B cell (primary cell): ENCODE measurements at regions not wholly inside any gene's neighbourhood (a gene's known extent, or its start where the extent isn't known, plus 50 kb on each side); places are given as distances from the start of the nearest gene placed in this dataset.

Experiments
- ATAC-seq: fragments of 200-7000 bp; cut with Tn5 transposase; one replicate; pipeline ENCODE4 v1.10.0; 2021; ENCODE audit warnings: low read depth, mild to moderate bottlenecking, moderate number of reproducible peaks, moderate library complexity
- CTCF ChIA-PET: fragments of 350-600 bp; sonication (Branson Sonifier 250); formaldehyde crosslinking; loops from one replicate; lab custom pipeline; 2021; ENCODE audit warnings: antibody characterized with exemption, inconsistent platforms; lab: Charles Lee
- POLR2A ChIA-PET: fragments of 350-600 bp; sonication (Branson Sonifier 250); formaldehyde crosslinking; loops from one replicate; lab custom pipeline; 2021; ENCODE audit warnings: antibody characterized with exemption; lab: Charles Lee
- DNase-seq: peaks from one replicate; pipeline ENCODE4 v3.0.0; 2013
- H2AFZ ChIP-seq: 2 replicates; pipeline ENCODE4 v1.6.1; 2012; ENCODE audit warnings: mild to moderate bottlenecking, low read depth, low read length; ENCODE audit not compliant: insufficient read depth, poor library complexity, severe bottlenecking
- H3K27ac ChIP-seq, 2 donors: 1 replicate in 1 of 2; 2 replicates in 1 of 2; pipeline ENCODE4 v1.5.1; 2012 to 2013; ENCODE audit warnings: low read length in 2 of 2, mild to moderate bottlenecking in 2 of 2, moderate library complexity in 1 of 2
- H3K27me3 ChIP-seq, 4 experiments: fragments of 200-600 bp in 1 of 4; sonication (generic) in 1 of 4; replicated peaks in 1 of 4; 1 replicate in 2 of 4; 2 replicates in 2 of 4; pipeline versions ENCODE4 v1.6.1 to v1.7.0; 2013 to 2016; ENCODE audit warnings: low read length in 3 of 4, mild to moderate bottlenecking in 2 of 4, mixed read lengths in 1 of 4, moderate library complexity in 1 of 4; ENCODE audit not compliant: insufficient read depth in 4 of 4, control insufficient read depth in 3 of 4; ENCODE audit errors: control extremely low read depth in 1 of 4
- H3K36me3 ChIP-seq, 2 experiments: replicated peaks in 1 of 2; 1 replicate in 1 of 2; 2 replicates in 1 of 2; pipeline versions ENCODE4 v1.6.1 to v1.7.1; 2013; ENCODE audit warnings: low read length in 1 of 2; ENCODE audit not compliant: insufficient read depth in 2 of 2, control insufficient read depth in 1 of 2; ENCODE audit errors: control extremely low read depth in 1 of 2, extremely low read depth in 1 of 2
- H3K4me1 ChIP-seq, 2 donors: fragments of 200-600 bp in 1 of 2; sonication (generic) in 1 of 2; 1 replicate in 1 of 2; 2 replicates in 1 of 2; pipeline versions ENCODE4 v1.5.1 to v1.6.1; 2013 to 2017; ENCODE audit warnings: low read length in 2 of 2; ENCODE audit not compliant: control insufficient read depth in 2 of 2, insufficient read depth in 2 of 2
- H3K4me2 ChIP-seq: replicated peaks from 2 replicates; pipeline ENCODE3; 2012; ENCODE audit warnings: mild to moderate bottlenecking, low read depth, low read length; ENCODE audit not compliant: poor library complexity, severe bottlenecking
- H3K4me3 ChIP-seq, 5 experiments: fragments of 200-600 bp in 1 of 5; sonication (generic) in 1 of 5; 1 replicate in 3 of 5; 2 replicates in 2 of 5; pipeline versions ENCODE4 v1.5.1 to v1.7.0; 2011 to 2016; ENCODE audit warnings: low read length in 4 of 5, mild to moderate bottlenecking in 4 of 5, low read depth in 2 of 5, control low read depth in 1 of 5, moderate library complexity in 1 of 5; ENCODE audit not compliant: insufficient read depth in 1 of 5; ENCODE audit errors: control extremely low read depth in 1 of 5, extremely low read depth in 1 of 5
- H3K79me2 ChIP-seq: fragments of 200-600 bp; sonication (generic); one replicate; pipeline ENCODE4 v1.6.0; 2016; ENCODE audit warnings: low read length; ENCODE audit not compliant: control insufficient read depth, insufficient read depth
- H3K9ac ChIP-seq: fragments of 200-600 bp; sonication (generic); 2 replicates; pipeline ENCODE4 v1.6.1; 2017; ENCODE audit warnings: mild to moderate bottlenecking, low read length, moderate library complexity
- H3K9me3 ChIP-seq, 3 donors: one replicate each; pipeline versions ENCODE4 v1.6.1 to v1.7.1; 2013; ENCODE audit warnings: low read length in 2 of 3; ENCODE audit not compliant: control insufficient read depth in 2 of 3, insufficient read depth in 1 of 3; ENCODE audit errors: control extremely low read depth in 1 of 3
- H4K20me1 ChIP-seq: 2 replicates; pipeline ENCODE4 v1.6.0; 2012; ENCODE audit warnings: mild to moderate bottlenecking, low read length; ENCODE audit not compliant: insufficient read depth, control insufficient read depth, poor library complexity, severe bottlenecking
- H3K27ac Mint-ChIP-seq: one replicate; pipeline ENCODE4 v1.8.0; 2021; ENCODE audit warnings: mixed read lengths
- H3K27me3 Mint-ChIP-seq: one replicate; pipeline ENCODE4 v1.8.0; 2021; ENCODE audit warnings: mixed read lengths
- H3K4me1 Mint-ChIP-seq: one replicate; pipeline ENCODE4 v1.8.0; 2021; ENCODE audit warnings: mixed read lengths
- H3K4me3 Mint-ChIP-seq: one replicate; pipeline ENCODE4 v1.8.0; 2021; ENCODE audit warnings: mixed read lengths
- H3K9me3 Mint-ChIP-seq: one replicate; pipeline ENCODE4 v1.8.0; 2022; ENCODE audit warnings: mixed read lengths; ENCODE audit not compliant: insufficient read depth
- CTCF ChIP-seq: fragments of 200-600 bp; IDR thresholded peaks from one replicate; pipeline ENCODE4 v1.8.0; 2022; ENCODE audit warnings: antibody characterized with exemption, mild to moderate bottlenecking
- EZH2 ChIP-seq: IDR thresholded peaks from 2 replicates; pipeline ENCODE4 v1.6.1; 2012; ENCODE audit warnings: borderline replicate concordance, low read depth, mild to moderate bottlenecking, moderate library complexity, low read length; ENCODE audit not compliant: insufficient read depth, poor library complexity, severe bottlenecking
- WGBS: methylation state at CpG from one replicate; pipeline ENCODE4 v1.1.5; 2013; ENCODE audit warnings: missing lambda C conversion rate; ENCODE audit not compliant: insufficient coverage; 5-methylcytosine and 5-hydroxymethylcytosine counted together
- intact Hi-C: fragments of 100-400 bp; cut with micrococcal nuclease; formaldehyde crosslinking; loops from one replicate; pipeline ENCODE4 v1.10.0; 2022

- WGBS: no CpG with 5 or more reads among the region's 3 CpGs
- no peak overlapping the region for H3K9ac ChIP-seq
- intact Hi-C loops: no loop called here
- peaks cover 0 to 4% (median 2%) of the 10 kb centered on the region in 4 experiments for H3K27me3 ChIP-seq
- no peak overlapping the region for H3K4me3 ChIP-seq
- H3K4me1 Mint-ChIP-seq: no peaks in the 10 kb centered on the region
- no peak overlapping the region for H3K4me2 ChIP-seq
- H3K4me1 ChIP-seq: no peaks in the 10 kb centered on the region
- no peak overlapping the region for H3K27ac Mint-ChIP-seq
- peaks cover 0 to 4% (median 0%) of the 10 kb centered on the region in 3 donors for H3K9me3 ChIP-seq
- H2AFZ ChIP-seq: no peak overlapping the region
- DNase-seq: no peak
- ChIA-PET CTCF (no interaction called here), POLR2A (no interaction called here)
- no peaks in the 10 kb centered on the region for H3K79me2 ChIP-seq
- H3K4me3 Mint-ChIP-seq: no peak overlapping the region
- no peaks in the 10 kb centered on the region for H3K36me3 ChIP-seq
- peaks cover 15% of the 10 kb centered on the region for H3K27me3 Mint-ChIP-seq
- no peaks in the 10 kb centered on the region for H4K20me1 ChIP-seq
- ATAC-seq: no peak
- no peak overlapping the region for H3K27ac ChIP-seq
- TF ChIP-seq EZH2 (no peak), CTCF (no peak)
- H3K9me3 Mint-ChIP-seq: no peaks in the 10 kb centered on the region
These were observed 125.3 kb upstream of the SLC25A48 start for GRCh38 chr5:135709208-135709575.

- no peaks in the 10 kb centered on the region for H3K4me1 ChIP-seq
- TF ChIP-seq EZH2: no peak
- no peak for TF ChIP-seq CTCF
- Mint-ChIP-seq H3K27ac (no peak overlapping the region), H3K27me3 (peaks cover 15% of the 10 kb centered on the region), H3K9me3 (no peaks in the 10 kb centered on the region), H3K4me1 (no peaks in the 10 kb centered on the region), H3K4me3 (no peak overlapping the region)
- ChIA-PET POLR2A (no interaction called here), CTCF (no interaction called here)
- intact Hi-C loops: no loop called here
- no peak overlapping the region for H2AFZ ChIP-seq
- no peak overlapping the region for H3K4me2 ChIP-seq
- DNase-seq (no peak), ATAC-seq (no peak)
- H3K9ac ChIP-seq: no peak overlapping the region
- H3K36me3 ChIP-seq: no peaks in the 10 kb centered on the region
- H3K79me2 ChIP-seq: no peaks in the 10 kb centered on the region
- H3K27ac ChIP-seq: no peak overlapping the region
- WGBS: 85% methylated on average over 3 of the region's 3 CpGs
- no peaks in the 10 kb centered on the region for H3K9me3 ChIP-seq
- no peak overlapping the region for H3K4me3 ChIP-seq
- H3K27me3 ChIP-seq: peaks cover 0 to 4% (median 2%) of the 10 kb centered on the region in 4 experiments
- H4K20me1 ChIP-seq: no peaks in the 10 kb centered on the region
These were observed 125.8 kb upstream of the SLC25A48 start for GRCh38 chr5:135708481-135709207.
